ENCODE measurements at regions not wholly inside any gene's neighbourhood (a gene's known extent, or its start where the extent isn't known, plus 50 kb on each side); places are given as distances from the start of the nearest gene placed in this dataset.
A peak's percentile ranks its signal among the peaks of the same experiment; 100 is the strongest.

GRCh38 chr3:117887901-117888300 lies 1146.7 kb downstream of the IGSF11 start:
- no peaks in the 10 kb centered on the region for H3K36me3 Mint-ChIP-seq (ENCODE audit: low read depth)
- H3K9me3 Mint-ChIP-seq = peaks cover 30% of the 10 kb centered on the region
- DNase-seq = no peak
- H3K4me1 Mint-ChIP-seq (ENCODE audit: low read depth) = no peaks in the 10 kb centered on the region
- no peak for TF ChIP-seq CTCF (IDR thresholded peaks at IDR 0.05)
- no peaks in the 10 kb centered on the region for H3K27me3 Mint-ChIP-seq (ENCODE audit: insufficient read depth)
- H3K27ac Mint-ChIP-seq = no peak overlapping the region
- no peak overlapping the region for H3K4me3 Mint-ChIP-seq

- Mint-ChIP-seq H3K4me3 (no peak overlapping the region), H3K27ac (no peak overlapping the region), H3K9me3 (peaks cover 31% of the 10 kb centered on the region), H3K36me3 (ENCODE audit: low read depth) (no peaks in the 10 kb centered on the region), H3K27me3 (ENCODE audit: insufficient read depth) (no peaks in the 10 kb centered on the region), H3K4me1 (ENCODE audit: low read depth) (no peaks in the 10 kb centered on the region)
- no peak for TF ChIP-seq CTCF (IDR thresholded peaks at IDR 0.05)
- DNase-seq = no peak
These were observed 1142.2 kb downstream of the IGSF11 start for GRCh38 chr3:117892431-117892841.

GRCh38 chr3:117893001-117893400 lies 1141.6 kb downstream of the IGSF11 start:
- Mint-ChIP-seq H3K4me3 (no peak overlapping the region), H3K27me3 (ENCODE audit: insufficient read depth) (no peaks in the 10 kb centered on the region), H3K36me3 (ENCODE audit: low read depth) (no peaks in the 10 kb centered on the region), H3K9me3 (peaks cover 37% of the 10 kb centered on the region), H3K27ac (no peak overlapping the region), H3K4me1 (ENCODE audit: low read depth) (no peaks in the 10 kb centered on the region)
- TF ChIP-seq CTCF (IDR thresholded peaks at IDR 0.05) = no peak
- DNase-seq = no peak

- Mint-ChIP-seq H3K4me3 (no peak overlapping the region), H3K27ac (no peak overlapping the region), H3K9me3 (peaks cover 36% of the 10 kb centered on the region), H3K36me3 (ENCODE audit: low read depth) (no peaks in the 10 kb centered on the region), H3K27me3 (ENCODE audit: insufficient read depth) (no peaks in the 10 kb centered on the region), H3K4me1 (ENCODE audit: low read depth) (no peaks in the 10 kb centered on the region)
- no peak for DNase-seq
- no peak for TF ChIP-seq CTCF (IDR thresholded peaks at IDR 0.05)
These were observed 1141.0 kb downstream of the IGSF11 start for GRCh38 chr3:117893638-117894037.

- H3K9me3 Mint-ChIP-seq = peaks cover 31% of the 10 kb centered on the region
- H3K4me3 Mint-ChIP-seq = no peak overlapping the region
- H3K4me1 Mint-ChIP-seq (ENCODE audit: low read depth) = no peaks in the 10 kb centered on the region
- no peak for DNase-seq
- H3K27ac Mint-ChIP-seq = no peak overlapping the region
- H3K27me3 Mint-ChIP-seq (ENCODE audit: insufficient read depth) = no peaks in the 10 kb centered on the region
- H3K36me3 Mint-ChIP-seq (ENCODE audit: low read depth) = no peaks in the 10 kb centered on the region
- TF ChIP-seq CTCF (IDR thresholded peaks at IDR 0.05) = peak; percentile 50
These were observed 1135.7 kb downstream of the IGSF11 start for GRCh38 chr3:117898722-117899522.
